ENCODE measurements at regions not wholly inside any gene's neighbourhood (a gene's known extent, or its start where the extent isn't known, plus 50 kb on each side); places are given as distances from the start of the nearest gene placed in this dataset.

GRCh38 chr15:70586241-70586640, 177.1 kb downstream of the UACA start:
- Histone ChIP-seq H3K9me3 (ENCODE audit: low read length) (no peaks in the 10 kb centered on the region), H3F3A (ENCODE audit: insufficient read depth, low read length, poor library complexity, severe bottlenecking) (no peaks in the 10 kb centered on the region), H3K36me3 (ENCODE audit: insufficient read depth, low read length) (no peaks in the 10 kb centered on the region), H4K20me1 (ENCODE audit: insufficient read depth) (no peaks in the 10 kb centered on the region), H3K27ac (ENCODE audit: low read length) (no peak overlapping the region), H3K9me2 (ENCODE audit: insufficient read depth, low read length) (no peaks in the 10 kb centered on the region), H2AFZ (ENCODE audit: low read depth, low read length) (no peak overlapping the region), H3K79me2 (replicated peaks; ENCODE audit: insufficient read depth, low read length) (no peaks in the 10 kb centered on the region), H3K4me3 (ENCODE audit: low read length) (no peak overlapping the region), H3K9ac (ENCODE audit: low read length) (no peak overlapping the region), H3K27me3 (ENCODE audit: insufficient read depth, low read depth, low read length) (peaks cover 9% of the 10 kb centered on the region), H3K4me2 (ENCODE audit: low read length) (no peak overlapping the region)
- no peak for TF ChIP-seq TAF1 (IDR thresholded peaks at IDR 0.05; ENCODE audit: low read depth)
- no peak for TF ChIP-seq RAD21 (conservative IDR thresholded peaks at IDR 0.05)
- no peak for TF ChIP-seq MXI1 (conservative IDR thresholded peaks at IDR 0.05; ENCODE audit: poor library complexity, severe bottlenecking)
- TF ChIP-seq EZH2 (IDR thresholded peaks at IDR 0.05; ENCODE audit: borderline replicate concordance, insufficient read depth, low read length, poor library complexity, severe bottlenecking), result no peak
- TF ChIP-seq, protein P1, sequence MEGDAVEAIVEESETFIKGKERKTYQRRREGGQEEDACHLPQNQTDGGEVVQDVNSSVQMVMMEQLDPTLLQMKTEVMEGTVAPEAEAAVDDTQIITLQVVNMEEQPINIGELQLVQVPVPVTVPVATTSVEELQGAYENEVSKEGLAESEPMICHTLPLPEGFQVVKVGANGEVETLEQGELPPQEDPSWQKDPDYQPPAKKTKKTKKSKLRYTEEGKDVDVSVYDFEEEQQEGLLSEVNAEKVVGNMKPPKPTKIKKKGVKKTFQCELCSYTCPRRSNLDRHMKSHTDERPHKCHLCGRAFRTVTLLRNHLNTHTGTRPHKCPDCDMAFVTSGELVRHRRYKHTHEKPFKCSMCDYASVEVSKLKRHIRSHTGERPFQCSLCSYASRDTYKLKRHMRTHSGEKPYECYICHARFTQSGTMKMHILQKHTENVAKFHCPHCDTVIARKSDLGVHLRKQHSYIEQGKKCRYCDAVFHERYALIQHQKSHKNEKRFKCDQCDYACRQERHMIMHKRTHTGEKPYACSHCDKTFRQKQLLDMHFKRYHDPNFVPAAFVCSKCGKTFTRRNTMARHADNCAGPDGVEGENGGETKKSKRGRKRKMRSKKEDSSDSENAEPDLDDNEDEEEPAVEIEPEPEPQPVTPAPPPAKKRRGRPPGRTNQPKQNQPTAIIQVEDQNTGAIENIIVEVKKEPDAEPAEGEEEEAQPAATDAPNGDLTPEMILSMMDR (IDR thresholded peaks at IDR 0.05; ENCODE audit: poor library complexity, severe bottlenecking), result no peak
- no peak for TF ChIP-seq EP300 (conservative IDR thresholded peaks at IDR 0.05; ENCODE audit: poor library complexity, severe bottlenecking)
- TF ChIP-seq SMC3 (conservative IDR thresholded peaks at IDR 0.05; ENCODE audit: poor library complexity), result no peak
- TF ChIP-seq POLR2AphosphoS5 (IDR thresholded peaks at IDR 0.05), result no peak
- TF ChIP-seq, protein P2, sequence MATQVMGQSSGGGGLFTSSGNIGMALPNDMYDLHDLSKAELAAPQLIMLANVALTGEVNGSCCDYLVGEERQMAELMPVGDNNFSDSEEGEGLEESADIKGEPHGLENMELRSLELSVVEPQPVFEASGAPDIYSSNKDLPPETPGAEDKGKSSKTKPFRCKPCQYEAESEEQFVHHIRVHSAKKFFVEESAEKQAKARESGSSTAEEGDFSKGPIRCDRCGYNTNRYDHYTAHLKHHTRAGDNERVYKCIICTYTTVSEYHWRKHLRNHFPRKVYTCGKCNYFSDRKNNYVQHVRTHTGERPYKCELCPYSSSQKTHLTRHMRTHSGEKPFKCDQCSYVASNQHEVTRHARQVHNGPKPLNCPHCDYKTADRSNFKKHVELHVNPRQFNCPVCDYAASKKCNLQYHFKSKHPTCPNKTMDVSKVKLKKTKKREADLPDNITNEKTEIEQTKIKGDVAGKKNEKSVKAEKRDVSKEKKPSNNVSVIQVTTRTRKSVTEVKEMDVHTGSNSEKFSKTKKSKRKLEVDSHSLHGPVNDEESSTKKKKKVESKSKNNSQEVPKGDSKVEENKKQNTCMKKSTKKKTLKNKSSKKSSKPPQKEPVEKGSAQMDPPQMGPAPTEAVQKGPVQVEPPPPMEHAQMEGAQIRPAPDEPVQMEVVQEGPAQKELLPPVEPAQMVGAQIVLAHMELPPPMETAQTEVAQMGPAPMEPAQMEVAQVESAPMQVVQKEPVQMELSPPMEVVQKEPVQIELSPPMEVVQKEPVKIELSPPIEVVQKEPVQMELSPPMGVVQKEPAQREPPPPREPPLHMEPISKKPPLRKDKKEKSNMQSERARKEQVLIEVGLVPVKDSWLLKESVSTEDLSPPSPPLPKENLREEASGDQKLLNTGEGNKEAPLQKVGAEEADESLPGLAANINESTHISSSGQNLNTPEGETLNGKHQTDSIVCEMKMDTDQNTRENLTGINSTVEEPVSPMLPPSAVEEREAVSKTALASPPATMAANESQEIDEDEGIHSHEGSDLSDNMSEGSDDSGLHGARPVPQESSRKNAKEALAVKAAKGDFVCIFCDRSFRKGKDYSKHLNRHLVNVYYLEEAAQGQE (IDR thresholded peaks at IDR 0.05; ENCODE audit: borderline replicate concordance), result no peak

- Histone ChIP-seq H3K9me2 (ENCODE audit: insufficient read depth, low read length) (no peaks in the 10 kb centered on the region), H2AFZ (ENCODE audit: low read depth, low read length) (no peak overlapping the region), H3K79me2 (replicated peaks; ENCODE audit: insufficient read depth, low read length) (no peaks in the 10 kb centered on the region), H3K4me2 (ENCODE audit: low read length) (no peak overlapping the region), H3K27ac (ENCODE audit: low read length) (no peak overlapping the region), H3K36me3 (ENCODE audit: insufficient read depth, low read length) (no peaks in the 10 kb centered on the region), H3K9ac (ENCODE audit: low read length) (no peak overlapping the region), H3K27me3 (ENCODE audit: insufficient read depth, low read depth, low read length) (peaks cover 9% of the 10 kb centered on the region), H3F3A (ENCODE audit: insufficient read depth, low read length, poor library complexity, severe bottlenecking) (no peaks in the 10 kb centered on the region), H3K9me3 (ENCODE audit: low read length) (no peaks in the 10 kb centered on the region), H4K20me1 (ENCODE audit: insufficient read depth) (no peaks in the 10 kb centered on the region), H3K4me3 (ENCODE audit: low read length) (no peak overlapping the region)
- TF ChIP-seq, protein P2 (IDR thresholded peaks at IDR 0.05; ENCODE audit: borderline replicate concordance), result no peak
- TF ChIP-seq, protein P1 (IDR thresholded peaks at IDR 0.05; ENCODE audit: poor library complexity, severe bottlenecking), result no peak
- TF ChIP-seq TAF1 (IDR thresholded peaks at IDR 0.05; ENCODE audit: low read depth) (no peak), RAD21 (conservative IDR thresholded peaks at IDR 0.05) (no peak), MXI1 (conservative IDR thresholded peaks at IDR 0.05; ENCODE audit: poor library complexity, severe bottlenecking) (no peak), POLR2AphosphoS5 (IDR thresholded peaks at IDR 0.05) (no peak), EZH2 (IDR thresholded peaks at IDR 0.05; ENCODE audit: borderline replicate concordance, insufficient read depth, low read length, poor library complexity, severe bottlenecking) (no peak), SMC3 (conservative IDR thresholded peaks at IDR 0.05; ENCODE audit: poor library complexity) (no peak), EP300 (conservative IDR thresholded peaks at IDR 0.05; ENCODE audit: poor library complexity, severe bottlenecking) (no peak)
These were observed 177.7 kb downstream of the UACA start for GRCh38 chr15:70585707-70586034.

Data from neural cell (in vitro differentiated cells).